HepG2 (cell line): ENCODE measurements at regions not wholly inside any gene's neighbourhood (a gene's known extent, or its start where the extent isn't known, plus 50 kb on each side); places are given as distances from the start of the nearest gene placed in this dataset.

ENCODE experiments used
- ESRRA ChIP-seq: sonication (generic); formaldehyde crosslinking; IDR thresholded peaks from 2 replicates; pipeline ENCODE4 v1.5.1; 2020; ENCODE audit warnings: mild to moderate bottlenecking, low read depth, missing genetic modification reagents
- HMG20B ChIP-seq: conservative IDR thresholded peaks from 2 replicates; pipeline ENCODE4 v1.6.1; 2016; ENCODE audit warnings: missing genetic modification reagents, missing compliant biosample characterization
- KDM5A ChIP-seq: fragments of 200-600 bp; sonication (generic); IDR thresholded peaks from 2 replicates; pipeline ENCODE4 v1.7.0; 2018; ENCODE audit warnings: antibody characterized with exemption, mild to moderate bottlenecking, low read length, borderline replicate concordance
- MAF1 ChIP-seq: sonication (generic); formaldehyde crosslinking; IDR thresholded peaks from 2 replicates; pipeline ENCODE4 v1.5.0; 2020; ENCODE audit warnings: missing genetic modification reagents, borderline replicate concordance
- PCBP2 ChIP-seq: fragments of 200-400 bp; formaldehyde crosslinking; optimal IDR thresholded peaks from 2 replicates; pipeline ENCODE3; 2018; ENCODE audit warnings: low read length, low read depth; ENCODE audit not compliant: poor library complexity, severe bottlenecking
- ZNF335 ChIP-seq: sonication (generic); formaldehyde crosslinking; IDR thresholded peaks from 2 replicates; pipeline ENCODE4 v1.4.0; 2020; ENCODE audit warnings: missing genetic modification reagents
- TF ChIP-seq, protein P1 (sequence below): sonication (generic); formaldehyde crosslinking; IDR thresholded peaks from 2 replicates; pipeline ENCODE4 v1.5.0; 2020; ENCODE audit warnings: mild to moderate bottlenecking, missing genetic modification reagents, moderate library complexity
- TF ChIP-seq, protein P2 (sequence below): sonication (generic); formaldehyde crosslinking; IDR thresholded peaks from 2 replicates; pipeline ENCODE4 v1.4.0; 2020; ENCODE audit warnings: mild to moderate bottlenecking, missing genetic modification reagents
- TF ChIP-seq, protein P3 (sequence below): IDR thresholded peaks from 2 replicates; pipeline ENCODE4 v1.6.1; 2016
- TF ChIP-seq, protein P4 (sequence below), 2 experiments: sonication (generic) in 1 of 2; formaldehyde crosslinking in 1 of 2; IDR thresholded peaks; 2 replicates each; pipeline versions ENCODE4 v1.5.1 to v1.6.1; 2011 to 2020; ENCODE audit warnings: borderline replicate concordance in 1 of 2, low read depth in 1 of 2, low read length in 1 of 2, mild to moderate bottlenecking in 1 of 2, missing genetic modification reagents in 1 of 2, moderate library complexity in 1 of 2
- TF ChIP-seq, protein P5 (sequence below): sonication (generic); formaldehyde crosslinking; IDR thresholded peaks from 2 replicates; pipeline ENCODE4 v1.4.0; 2020; ENCODE audit warnings: missing genetic modification reagents
- TF ChIP-seq, protein P6 (sequence below): sonication (generic); formaldehyde crosslinking; IDR thresholded peaks from 2 replicates; pipeline ENCODE4 v1.5.0; 2020; ENCODE audit warnings: missing genetic modification reagents
- TF ChIP-seq, protein P7 (sequence below), 2 experiments: fragments of 450-650 bp in 1 of 2; sonication (generic) in 1 of 2; formaldehyde crosslinking in 1 of 2; IDR thresholded peaks; 2 replicates each; pipeline versions ENCODE4 v1.6.1 to v1.8.0; 2016 to 2022; ENCODE audit warnings: antibody characterized with exemption in 1 of 2, mild to moderate bottlenecking in 1 of 2, missing genetic modification reagents in 1 of 2

DNA sequence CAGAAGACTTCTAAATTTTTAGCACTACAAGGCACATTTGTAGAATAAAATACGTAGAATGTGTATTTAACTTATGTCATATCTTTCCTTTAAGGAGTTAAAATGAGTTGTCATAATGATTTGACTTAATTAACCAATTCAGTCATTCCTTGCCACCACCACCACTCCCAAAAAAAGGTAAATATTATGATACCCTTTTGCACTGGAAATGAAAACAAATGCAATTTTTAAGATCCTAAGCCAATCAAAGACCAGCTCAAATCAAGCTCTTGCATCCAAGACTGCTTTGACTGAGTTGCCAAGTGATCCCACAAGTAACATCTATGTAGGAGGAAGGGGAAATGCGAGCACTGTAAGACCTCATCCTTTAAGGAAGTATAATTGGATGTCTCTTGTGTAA is 426.6 kb upstream of the ATP11B start:
- TF ChIP-seq, protein P1, sequence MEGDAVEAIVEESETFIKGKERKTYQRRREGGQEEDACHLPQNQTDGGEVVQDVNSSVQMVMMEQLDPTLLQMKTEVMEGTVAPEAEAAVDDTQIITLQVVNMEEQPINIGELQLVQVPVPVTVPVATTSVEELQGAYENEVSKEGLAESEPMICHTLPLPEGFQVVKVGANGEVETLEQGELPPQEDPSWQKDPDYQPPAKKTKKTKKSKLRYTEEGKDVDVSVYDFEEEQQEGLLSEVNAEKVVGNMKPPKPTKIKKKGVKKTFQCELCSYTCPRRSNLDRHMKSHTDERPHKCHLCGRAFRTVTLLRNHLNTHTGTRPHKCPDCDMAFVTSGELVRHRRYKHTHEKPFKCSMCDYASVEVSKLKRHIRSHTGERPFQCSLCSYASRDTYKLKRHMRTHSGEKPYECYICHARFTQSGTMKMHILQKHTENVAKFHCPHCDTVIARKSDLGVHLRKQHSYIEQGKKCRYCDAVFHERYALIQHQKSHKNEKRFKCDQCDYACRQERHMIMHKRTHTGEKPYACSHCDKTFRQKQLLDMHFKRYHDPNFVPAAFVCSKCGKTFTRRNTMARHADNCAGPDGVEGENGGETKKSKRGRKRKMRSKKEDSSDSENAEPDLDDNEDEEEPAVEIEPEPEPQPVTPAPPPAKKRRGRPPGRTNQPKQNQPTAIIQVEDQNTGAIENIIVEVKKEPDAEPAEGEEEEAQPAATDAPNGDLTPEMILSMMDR (CRISPR knock-in tag): no peak
- TF ChIP-seq, protein P2, sequence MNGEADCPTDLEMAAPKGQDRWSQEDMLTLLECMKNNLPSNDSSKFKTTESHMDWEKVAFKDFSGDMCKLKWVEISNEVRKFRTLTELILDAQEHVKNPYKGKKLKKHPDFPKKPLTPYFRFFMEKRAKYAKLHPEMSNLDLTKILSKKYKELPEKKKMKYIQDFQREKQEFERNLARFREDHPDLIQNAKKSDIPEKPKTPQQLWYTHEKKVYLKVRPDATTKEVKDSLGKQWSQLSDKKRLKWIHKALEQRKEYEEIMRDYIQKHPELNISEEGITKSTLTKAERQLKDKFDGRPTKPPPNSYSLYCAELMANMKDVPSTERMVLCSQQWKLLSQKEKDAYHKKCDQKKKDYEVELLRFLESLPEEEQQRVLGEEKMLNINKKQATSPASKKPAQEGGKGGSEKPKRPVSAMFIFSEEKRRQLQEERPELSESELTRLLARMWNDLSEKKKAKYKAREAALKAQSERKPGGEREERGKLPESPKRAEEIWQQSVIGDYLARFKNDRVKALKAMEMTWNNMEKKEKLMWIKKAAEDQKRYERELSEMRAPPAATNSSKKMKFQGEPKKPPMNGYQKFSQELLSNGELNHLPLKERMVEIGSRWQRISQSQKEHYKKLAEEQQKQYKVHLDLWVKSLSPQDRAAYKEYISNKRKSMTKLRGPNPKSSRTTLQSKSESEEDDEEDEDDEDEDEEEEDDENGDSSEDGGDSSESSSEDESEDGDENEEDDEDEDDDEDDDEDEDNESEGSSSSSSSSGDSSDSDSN (CRISPR knock-in tag): no peak
- TF ChIP-seq, protein P3, sequence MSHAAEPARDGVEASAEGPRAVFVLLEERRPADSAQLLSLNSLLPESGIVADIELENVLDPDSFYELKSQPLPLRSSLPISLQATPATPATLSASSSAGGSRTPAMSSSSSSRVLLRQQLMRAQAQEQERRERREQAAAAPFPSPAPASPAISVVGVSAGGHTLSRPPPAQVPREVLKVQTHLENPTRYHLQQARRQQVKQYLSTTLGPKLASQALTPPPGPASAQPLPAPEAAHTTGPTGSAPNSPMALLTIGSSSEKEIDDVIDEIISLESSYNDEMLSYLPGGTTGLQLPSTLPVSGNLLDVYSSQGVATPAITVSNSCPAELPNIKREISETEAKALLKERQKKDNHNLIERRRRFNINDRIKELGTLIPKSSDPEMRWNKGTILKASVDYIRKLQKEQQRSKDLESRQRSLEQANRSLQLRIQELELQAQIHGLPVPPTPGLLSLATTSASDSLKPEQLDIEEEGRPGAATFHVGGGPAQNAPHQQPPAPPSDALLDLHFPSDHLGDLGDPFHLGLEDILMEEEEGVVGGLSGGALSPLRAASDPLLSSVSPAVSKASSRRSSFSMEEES (CRISPR knock-in tag): no peak
- TF ChIP-seq, protein P4, sequence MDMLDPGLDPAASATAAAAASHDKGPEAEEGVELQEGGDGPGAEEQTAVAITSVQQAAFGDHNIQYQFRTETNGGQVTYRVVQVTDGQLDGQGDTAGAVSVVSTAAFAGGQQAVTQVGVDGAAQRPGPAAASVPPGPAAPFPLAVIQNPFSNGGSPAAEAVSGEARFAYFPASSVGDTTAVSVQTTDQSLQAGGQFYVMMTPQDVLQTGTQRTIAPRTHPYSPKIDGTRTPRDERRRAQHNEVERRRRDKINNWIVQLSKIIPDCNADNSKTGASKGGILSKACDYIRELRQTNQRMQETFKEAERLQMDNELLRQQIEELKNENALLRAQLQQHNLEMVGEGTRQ (IDR thresholded peaks at IDR 0.05; ENCODE audit: low read depth, low read length): no peak
- TF ChIP-seq, protein P4 (CRISPR knock-in tag; IDR thresholded peaks at IDR 0.05; ENCODE audit: borderline replicate concordance): no peak
- TF ChIP-seq, protein P5, sequence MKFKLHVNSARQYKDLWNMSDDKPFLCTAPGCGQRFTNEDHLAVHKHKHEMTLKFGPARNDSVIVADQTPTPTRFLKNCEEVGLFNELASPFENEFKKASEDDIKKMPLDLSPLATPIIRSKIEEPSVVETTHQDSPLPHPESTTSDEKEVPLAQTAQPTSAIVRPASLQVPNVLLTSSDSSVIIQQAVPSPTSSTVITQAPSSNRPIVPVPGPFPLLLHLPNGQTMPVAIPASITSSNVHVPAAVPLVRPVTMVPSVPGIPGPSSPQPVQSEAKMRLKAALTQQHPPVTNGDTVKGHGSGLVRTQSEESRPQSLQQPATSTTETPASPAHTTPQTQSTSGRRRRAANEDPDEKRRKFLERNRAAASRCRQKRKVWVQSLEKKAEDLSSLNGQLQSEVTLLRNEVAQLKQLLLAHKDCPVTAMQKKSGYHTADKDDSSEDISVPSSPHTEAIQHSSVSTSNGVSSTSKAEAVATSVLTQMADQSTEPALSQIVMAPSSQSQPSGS (CRISPR knock-in tag): no peak
- TF ChIP-seq, protein P6, sequence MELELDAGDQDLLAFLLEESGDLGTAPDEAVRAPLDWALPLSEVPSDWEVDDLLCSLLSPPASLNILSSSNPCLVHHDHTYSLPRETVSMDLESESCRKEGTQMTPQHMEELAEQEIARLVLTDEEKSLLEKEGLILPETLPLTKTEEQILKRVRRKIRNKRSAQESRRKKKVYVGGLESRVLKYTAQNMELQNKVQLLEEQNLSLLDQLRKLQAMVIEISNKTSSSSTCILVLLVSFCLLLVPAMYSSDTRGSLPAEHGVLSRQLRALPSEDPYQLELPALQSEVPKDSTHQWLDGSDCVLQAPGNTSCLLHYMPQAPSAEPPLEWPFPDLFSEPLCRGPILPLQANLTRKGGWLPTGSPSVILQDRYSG (CRISPR knock-in tag): no peak
- TF ChIP-seq, protein P7, sequence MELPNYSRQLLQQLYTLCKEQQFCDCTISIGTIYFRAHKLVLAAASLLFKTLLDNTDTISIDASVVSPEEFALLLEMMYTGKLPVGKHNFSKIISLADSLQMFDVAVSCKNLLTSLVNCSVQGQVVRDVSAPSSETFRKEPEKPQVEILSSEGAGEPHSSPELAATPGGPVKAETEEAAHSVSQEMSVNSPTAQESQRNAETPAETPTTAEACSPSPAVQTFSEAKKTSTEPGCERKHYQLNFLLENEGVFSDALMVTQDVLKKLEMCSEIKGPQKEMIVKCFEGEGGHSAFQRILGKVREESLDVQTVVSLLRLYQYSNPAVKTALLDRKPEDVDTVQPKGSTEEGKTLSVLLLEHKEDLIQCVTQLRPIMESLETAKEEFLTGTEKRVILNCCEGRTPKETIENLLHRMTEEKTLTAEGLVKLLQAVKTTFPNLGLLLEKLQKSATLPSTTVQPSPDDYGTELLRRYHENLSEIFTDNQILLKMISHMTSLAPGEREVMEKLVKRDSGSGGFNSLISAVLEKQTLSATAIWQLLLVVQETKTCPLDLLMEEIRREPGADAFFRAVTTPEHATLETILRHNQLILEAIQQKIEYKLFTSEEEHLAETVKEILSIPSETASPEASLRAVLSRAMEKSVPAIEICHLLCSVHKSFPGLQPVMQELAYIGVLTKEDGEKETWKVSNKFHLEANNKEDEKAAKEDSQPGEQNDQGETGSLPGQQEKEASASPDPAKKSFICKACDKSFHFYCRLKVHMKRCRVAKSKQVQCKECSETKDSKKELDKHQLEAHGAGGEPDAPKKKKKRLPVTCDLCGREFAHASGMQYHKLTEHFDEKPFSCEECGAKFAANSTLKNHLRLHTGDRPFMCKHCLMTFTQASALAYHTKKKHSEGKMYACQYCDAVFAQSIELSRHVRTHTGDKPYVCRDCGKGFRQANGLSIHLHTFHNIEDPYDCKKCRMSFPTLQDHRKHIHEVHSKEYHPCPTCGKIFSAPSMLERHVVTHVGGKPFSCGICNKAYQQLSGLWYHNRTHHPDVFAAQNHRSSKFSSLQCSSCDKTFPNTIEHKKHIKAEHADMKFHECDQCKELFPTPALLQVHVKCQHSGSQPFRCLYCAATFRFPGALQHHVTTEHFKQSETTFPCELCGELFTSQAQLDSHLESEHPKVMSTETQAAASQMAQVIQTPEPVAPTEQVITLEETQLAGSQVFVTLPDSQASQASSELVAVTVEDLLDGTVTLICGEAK (IDR thresholded peaks at IDR 0.05): no peak
- TF ChIP-seq, protein P7 (CRISPR knock-in tag; IDR thresholded peaks at IDR 0.05): no peak
- TF ChIP-seq ZNF335 (CRISPR knock-in tag) (no peak), ESRRA (CRISPR knock-in tag) (no peak), MAF1 (CRISPR knock-in tag) (no peak), HMG20B (no peak), KDM5A (no peak), PCBP2 (no peak)
